CD4-positive, alpha-beta T cell treated with Interleukin-4 for 4 hours (primary cell): ENCODE measurements at regions not wholly inside any gene's neighbourhood (a gene's known extent, or its start where the extent isn't known, plus 50 kb on each side); places are given as distances from the start of the nearest gene placed in this dataset.

ENCODE experiments used
- DNase-seq: peaks from one replicate; pipeline ENCODE4 v3.0.0-alpha.2; 2020

GRCh38 chr11:111135778-111136570 is 109.6 kb upstream of the POU2AF2 start:
- DNase-seq: no peak

- no peak for DNase-seq
Observed at GRCh38 chr11:111135101-111135500, 110.4 kb upstream of the POU2AF2 start.

- DNase-seq: no peak
Observed at GRCh38 chr11:111128076-111128870, 117.3 kb upstream of the POU2AF2 start.

DNA sequence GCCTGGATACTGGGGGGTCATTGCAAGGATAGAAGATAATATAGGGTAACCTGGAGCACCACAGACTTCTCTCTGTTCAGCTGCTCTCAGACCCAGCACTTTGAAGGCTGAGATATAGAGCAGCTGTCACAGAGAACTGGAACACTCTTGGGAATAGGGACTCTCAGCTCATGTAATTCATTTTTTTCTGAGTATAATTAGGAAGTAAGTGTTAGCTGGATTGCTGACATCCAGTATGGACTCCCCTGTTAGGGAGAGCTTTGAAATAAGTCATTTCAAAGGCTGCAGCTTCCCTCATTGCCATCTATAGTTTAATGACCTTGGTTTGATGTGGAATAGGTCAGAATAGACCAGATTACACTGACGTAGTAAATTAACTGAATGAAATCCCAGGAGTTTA is 120.8 kb upstream of the POU2AF2 start:
- no peak for DNase-seq

GRCh38 chr11:111123463-111124398 is 121.8 kb upstream of the POU2AF2 start:
- DNase-seq: no peak

DNA sequence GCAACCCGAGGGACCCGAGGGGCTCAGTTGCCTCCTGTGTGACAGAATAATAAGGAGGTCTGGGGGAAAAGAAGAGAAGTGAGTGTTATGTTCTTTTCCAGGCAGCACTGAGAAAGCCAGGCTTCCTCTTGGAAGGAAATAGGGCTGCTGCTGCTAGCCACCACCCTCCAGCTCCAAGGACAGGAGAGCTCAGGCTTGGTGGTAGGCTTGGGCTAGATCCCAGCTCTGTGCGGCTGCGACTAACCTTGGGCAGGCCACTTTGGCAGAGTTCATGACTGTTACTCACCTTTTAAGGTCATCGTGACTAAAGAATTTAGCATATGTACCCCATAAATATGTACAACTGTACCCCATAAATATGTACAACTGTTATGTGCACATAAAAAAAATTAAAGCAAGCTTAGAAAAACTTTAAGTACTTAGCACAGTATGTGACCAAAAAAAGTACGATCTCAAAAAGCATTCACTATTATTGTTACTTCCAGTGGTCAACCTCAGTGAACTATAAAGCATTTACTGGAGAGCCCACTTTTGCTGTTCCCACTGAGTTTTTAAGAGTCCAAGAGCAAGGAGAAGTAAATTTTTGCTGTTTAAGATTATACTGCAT is 124.7 kb upstream of the POU2AF2 start:
- DNase-seq: no peak

DNA sequence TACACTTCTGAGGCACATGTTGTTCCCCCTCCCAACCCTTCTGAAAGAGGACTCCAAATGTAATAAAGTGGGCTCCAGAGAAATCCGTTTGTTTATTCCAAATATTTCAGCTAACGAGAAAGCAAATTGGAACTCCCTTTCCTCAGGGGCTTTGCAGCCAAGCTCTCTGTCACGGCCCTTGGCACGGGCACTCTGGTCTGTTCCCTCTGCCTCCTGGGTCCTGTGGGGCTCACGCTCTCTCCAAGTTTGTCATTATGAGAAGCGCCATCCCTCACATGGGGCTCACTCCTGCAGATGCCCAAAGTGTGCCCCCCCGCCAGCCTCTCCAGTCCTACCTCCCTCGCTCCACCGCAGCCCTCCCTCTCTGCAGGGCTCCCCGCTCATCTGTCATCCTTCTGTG is 125.4 kb upstream of the POU2AF2 start:
- DNase-seq: no peak

- no peak for DNase-seq
Observed at GRCh38 chr11:111119751-111120150, 125.8 kb upstream of the POU2AF2 start.

DNA sequence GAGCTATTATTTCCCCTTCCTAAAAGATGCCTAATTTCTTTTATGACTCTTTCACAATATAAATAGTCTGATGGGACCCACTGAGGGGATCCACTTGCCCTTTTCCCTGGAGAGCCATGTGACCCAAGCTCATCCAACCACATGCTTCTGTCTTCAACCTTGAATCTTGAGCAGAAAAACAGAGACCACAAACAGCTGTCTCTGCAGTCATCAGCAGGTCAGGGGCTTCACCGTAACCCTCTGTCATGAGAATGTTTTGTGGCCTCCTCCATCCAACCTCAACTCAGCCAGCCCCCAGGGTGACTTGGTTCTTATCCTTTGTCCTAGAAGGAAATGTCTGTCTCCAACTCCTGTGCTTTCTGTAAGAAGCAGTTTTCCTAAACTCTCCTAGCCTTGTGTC is 129.6 kb upstream of the POU2AF2 start:
- DNase-seq: no peak

- DNase-seq: no peak
Observed at GRCh38 chr11:111114091-111114490, 131.4 kb upstream of the POU2AF2 start.

DNA sequence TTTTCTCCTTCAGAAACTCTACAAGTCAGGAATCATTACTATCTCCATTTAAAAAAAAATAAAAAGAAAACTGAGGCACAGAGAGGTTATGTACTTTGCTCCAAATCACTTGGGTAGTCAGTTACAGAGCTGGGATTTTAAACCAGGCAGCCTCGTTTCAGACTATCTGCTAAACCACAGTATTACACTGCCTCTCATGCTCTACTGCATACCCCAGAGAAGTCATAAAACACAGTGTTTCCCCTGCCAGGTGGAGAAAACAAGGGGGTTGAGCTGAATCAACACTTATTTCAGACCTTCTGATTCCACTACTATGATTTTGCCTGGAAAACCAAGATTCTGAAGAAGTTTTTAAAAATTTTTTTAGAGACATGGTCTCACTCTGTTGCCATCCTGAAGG is 132.9 kb upstream of the POU2AF2 start:
- DNase-seq: no peak

DNA sequence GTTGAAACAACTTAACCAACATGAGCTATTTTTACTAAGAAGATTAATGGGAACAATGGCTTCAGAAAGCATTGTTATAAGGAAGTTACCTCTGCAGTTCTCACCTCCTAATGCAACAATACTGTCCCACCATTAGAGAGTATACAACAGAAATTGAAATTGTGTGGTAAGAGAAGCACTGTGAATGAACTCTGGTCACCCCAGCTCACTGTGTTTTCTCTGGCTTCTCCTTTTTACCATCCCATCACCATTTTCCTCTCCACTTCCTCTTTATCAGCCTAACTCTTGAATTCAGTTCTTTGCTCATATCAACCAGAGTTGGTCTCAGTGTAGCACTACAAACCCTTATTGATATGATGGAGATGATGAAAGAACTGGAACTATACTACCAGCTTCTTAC is 138.0 kb upstream of the POU2AF2 start:
- no peak for DNase-seq

GRCh38 chr11:111106641-111107040 is 138.9 kb upstream of the POU2AF2 start:
- no peak for DNase-seq

DNA sequence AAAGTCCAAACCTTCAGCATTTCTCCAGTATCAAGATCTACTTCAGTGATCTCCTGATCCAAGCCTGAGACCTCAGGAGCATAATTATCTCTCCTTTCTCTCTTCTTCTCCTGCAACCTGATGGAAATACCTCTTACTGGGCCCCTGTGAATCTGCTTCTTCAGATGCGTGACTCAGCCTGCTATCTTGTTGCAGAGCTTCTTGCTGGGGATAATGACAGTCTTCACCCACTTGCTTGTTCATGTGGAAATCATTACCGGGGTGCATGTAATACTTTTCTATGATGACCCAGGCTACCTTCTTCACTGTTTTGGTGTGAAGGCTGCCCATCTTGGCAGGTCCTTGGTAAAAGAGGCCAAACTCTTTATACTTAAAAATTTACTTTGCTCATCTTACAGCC is 140.0 kb upstream of the POU2AF2 start:
- DNase-seq: no peak

GRCh38 chr11:111104185-111104584 is 141.3 kb upstream of the POU2AF2 start:
- DNase-seq: no peak

GRCh38 chr11:111101881-111102280 is 143.6 kb upstream of the POU2AF2 start:
- no peak for DNase-seq

DNA sequence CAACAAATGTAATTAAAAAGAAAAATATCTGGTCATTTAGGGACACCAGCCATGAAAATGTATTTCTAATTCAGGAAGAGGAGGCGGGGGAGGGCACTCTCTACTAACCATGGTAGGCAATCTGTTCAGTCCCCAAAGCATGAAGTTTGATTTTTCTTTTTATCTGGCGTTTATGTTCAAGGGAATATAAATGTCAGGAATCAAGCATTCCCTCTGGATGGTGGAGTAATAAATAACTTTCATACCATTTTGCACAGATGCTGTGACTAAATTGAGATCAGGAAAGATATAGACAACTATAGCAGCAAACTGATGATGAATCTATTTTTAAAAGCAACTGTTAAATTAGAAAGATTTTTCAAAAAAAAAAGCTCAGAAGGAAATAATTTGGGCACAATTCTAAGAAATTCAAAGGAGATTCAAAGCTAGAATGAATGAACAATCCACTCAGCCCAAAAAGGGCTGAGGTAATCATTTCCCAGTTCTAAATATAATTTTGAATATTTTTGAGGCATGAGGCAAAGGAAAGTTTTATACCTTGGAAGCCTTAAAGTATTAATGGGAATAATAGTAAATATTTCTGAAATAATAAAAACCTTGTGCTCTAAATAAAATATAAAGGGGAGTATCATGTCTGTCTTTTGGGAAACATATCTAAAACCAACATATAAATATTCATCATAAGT is 146.4 kb upstream of the POU2AF2 start:
- DNase-seq: no peak

- no peak for DNase-seq
Observed at GRCh38 chr11:111098091-111098490, 147.4 kb upstream of the POU2AF2 start.

DNA sequence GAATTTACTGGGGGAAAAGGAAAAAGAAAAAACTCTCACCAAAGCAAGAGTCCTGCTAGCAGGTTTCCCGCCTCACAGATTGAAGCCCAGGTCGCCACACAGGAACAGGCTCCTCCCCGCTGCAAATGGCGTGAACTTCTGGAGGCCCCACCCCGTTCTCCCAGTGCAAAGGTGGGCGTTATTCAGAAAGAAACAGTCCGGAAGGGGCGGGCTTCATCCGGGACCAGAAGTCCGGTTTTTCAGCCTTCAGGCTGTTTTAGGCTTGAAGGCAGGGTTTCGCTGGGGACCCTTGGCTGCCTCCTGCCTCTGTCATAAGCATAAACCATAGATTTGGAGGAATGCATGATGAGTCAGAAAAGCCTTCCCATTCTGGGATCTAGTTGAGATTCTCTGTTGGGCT is 148.3 kb upstream of the POU2AF2 start:
- DNase-seq: no peak

- no peak for DNase-seq
Observed at GRCh38 chr11:111095327-111095726, 150.2 kb upstream of the POU2AF2 start.

DNA sequence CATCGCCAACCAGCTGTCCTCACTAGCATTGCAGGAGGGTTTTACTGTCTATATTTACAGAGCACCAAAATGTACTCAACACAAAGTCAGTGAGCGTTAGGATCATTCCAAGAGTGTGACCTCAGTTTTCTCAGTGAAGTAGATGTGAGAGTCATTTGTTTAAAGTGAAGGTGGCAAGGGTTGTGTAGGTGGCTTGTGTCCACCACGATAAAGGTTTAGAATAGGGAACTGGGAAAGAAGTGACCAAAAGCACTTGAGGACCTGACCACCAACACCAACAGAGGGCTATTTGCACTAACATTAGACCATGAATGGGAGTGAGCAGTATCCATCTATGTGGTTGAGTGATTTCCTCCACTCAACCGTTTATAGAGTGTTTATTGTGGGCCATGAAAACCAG is 152.5 kb upstream of the POU2AF2 start:
- DNase-seq: no peak

DNA sequence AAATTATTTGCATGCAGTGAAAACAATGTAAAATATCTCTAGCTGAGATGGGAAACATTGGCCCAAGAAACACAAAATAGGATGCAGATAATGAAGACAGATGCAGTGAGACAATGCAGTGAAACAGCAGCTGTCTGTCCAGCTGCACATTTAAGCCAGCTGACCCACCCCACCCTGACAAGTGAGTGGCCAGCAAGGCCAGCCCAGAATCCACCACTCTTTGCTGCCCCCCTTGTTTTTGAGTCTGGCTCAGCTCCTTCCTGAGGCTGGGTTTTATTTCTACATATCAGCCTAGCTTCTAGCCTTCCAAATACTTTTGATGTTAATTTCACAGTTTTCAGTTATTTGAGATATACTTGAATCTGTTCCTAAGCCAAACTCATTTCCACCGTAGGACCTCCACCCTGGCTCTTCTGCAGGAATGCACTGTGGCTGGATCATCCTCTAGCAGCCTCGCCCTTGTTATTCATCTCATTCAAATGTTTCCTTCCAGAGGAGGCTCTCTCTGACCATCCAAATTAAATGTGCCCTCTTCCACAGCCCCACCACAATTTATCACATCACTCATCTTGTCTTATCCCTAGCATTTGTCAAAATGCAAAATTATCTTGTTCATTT is 154.1 kb upstream of the POU2AF2 start:
- DNase-seq: no peak
